ENCODE measurements at regions not wholly inside any gene's neighbourhood (a gene's known extent, or its start where the extent isn't known, plus 50 kb on each side); places are given as distances from the start of the nearest gene placed in this dataset.
"Not testable (repeated sequence)": the region's sequence is repeated elsewhere in the genome, so short reads cannot be mapped to it uniquely, and the experiment has no call there.

DNA sequence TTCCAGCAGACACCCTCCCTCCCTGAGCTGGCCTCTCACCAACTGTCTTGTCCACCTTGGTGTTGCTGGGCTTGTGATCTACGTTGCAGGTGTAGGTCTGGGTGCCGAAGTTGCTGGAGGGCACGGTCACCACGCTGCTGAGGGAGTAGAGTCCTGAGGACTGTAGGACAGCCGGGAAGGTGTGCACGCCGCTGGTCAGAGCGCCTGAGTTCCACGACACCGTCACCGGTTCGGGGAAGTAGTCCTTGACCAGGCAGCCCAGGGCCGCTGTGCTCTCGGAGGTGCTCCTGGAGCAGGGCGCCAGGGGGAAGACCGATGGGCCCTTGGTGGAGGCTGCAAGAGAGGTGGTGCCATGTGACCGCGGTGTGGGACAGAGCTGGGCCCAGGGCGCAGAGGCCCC, 118.1 kb downstream of the TMEM121 start:
- not testable (repeated sequence) for DNase-seq; H3K79me1 ChIP-seq (ENCODE audit: low read length); H3K4me3 ChIP-seq (ENCODE audit: low read depth, low read length); H3K9ac ChIP-seq (ENCODE audit: low read length); H3K4ac ChIP-seq (ENCODE audit: low read depth, low read length); H3K36me3 ChIP-seq (ENCODE audit: control insufficient read depth in 1 of 2, insufficient read depth in 2 of 2, low read length in 2 of 2); H3K4me2 ChIP-seq (ENCODE audit: low read length); H3K27ac ChIP-seq (ENCODE audit: low read depth, low read length); H2AFZ ChIP-seq (ENCODE audit: insufficient read depth, low read length, poor library complexity); H3K23ac ChIP-seq (ENCODE audit: low read length); H4K12ac ChIP-seq (ENCODE audit: low read depth, low read length); H4K91ac ChIP-seq (ENCODE audit: low read depth, low read length); H2BK5ac ChIP-seq (ENCODE audit: low read depth, low read length, poor library complexity); H3K79me2 ChIP-seq (ENCODE audit: control insufficient read depth, insufficient read depth, low read length, poor library complexity); H2BK12ac ChIP-seq (ENCODE audit: low read length); H3K4me1 ChIP-seq (ENCODE audit: control insufficient read depth in 1 of 2, insufficient read depth in 2 of 2, low read length in 2 of 2); H3K18ac ChIP-seq (ENCODE audit: low read length); H3K14ac ChIP-seq (ENCODE audit: low read length); H2AK5ac ChIP-seq (ENCODE audit: low read length); H2BK120ac ChIP-seq (ENCODE audit: insufficient read depth, low read length, poor library complexity); H3K27me3 ChIP-seq (ENCODE audit: insufficient read depth, low read length); H4K8ac ChIP-seq (ENCODE audit: low read depth, low read length)
- H3K9me3 ChIP-seq (ENCODE audit: insufficient read depth, low read depth, low read length), result peaks cover 63% of the 10 kb centered on the region
- no CpG with 5 or more reads among the region's 19 CpGs for WGBS (ENCODE audit: extremely low coverage, insufficient coverage, insufficient read length)

- not testable (repeated sequence) for H3K4ac ChIP-seq (ENCODE audit: low read depth, low read length); H4K91ac ChIP-seq (ENCODE audit: low read depth, low read length); H3K14ac ChIP-seq (ENCODE audit: low read length); H2BK120ac ChIP-seq (ENCODE audit: insufficient read depth, low read length, poor library complexity); H3K4me1 ChIP-seq (ENCODE audit: control insufficient read depth in 1 of 2, insufficient read depth in 2 of 2, low read length in 2 of 2); H4K8ac ChIP-seq (ENCODE audit: low read depth, low read length); H3K79me2 ChIP-seq (ENCODE audit: control insufficient read depth, insufficient read depth, low read length, poor library complexity); H2AFZ ChIP-seq (ENCODE audit: insufficient read depth, low read length, poor library complexity); H3K23ac ChIP-seq (ENCODE audit: low read length); H4K12ac ChIP-seq (ENCODE audit: low read depth, low read length); H3K4me2 ChIP-seq (ENCODE audit: low read length); H3K36me3 ChIP-seq (ENCODE audit: control insufficient read depth in 1 of 2, insufficient read depth in 2 of 2, low read length in 2 of 2); H2AK5ac ChIP-seq (ENCODE audit: low read length); H3K9ac ChIP-seq (ENCODE audit: low read length); H3K27ac ChIP-seq (ENCODE audit: low read depth, low read length); H2BK12ac ChIP-seq (ENCODE audit: low read length); H2BK5ac ChIP-seq (ENCODE audit: low read depth, low read length, poor library complexity); H3K27me3 ChIP-seq (ENCODE audit: insufficient read depth, low read length); H3K4me3 ChIP-seq (ENCODE audit: low read depth, low read length); H3K18ac ChIP-seq (ENCODE audit: low read length); DNase-seq; H3K79me1 ChIP-seq (ENCODE audit: low read length)
- H3K9me3 ChIP-seq (ENCODE audit: insufficient read depth, low read depth, low read length), result peaks cover 63% of the 10 kb centered on the region
- no CpG with 5 or more reads among the region's 14 CpGs for WGBS (ENCODE audit: extremely low coverage, insufficient coverage, insufficient read length)
Observed at GRCh38 chr14:105644891-105645290, 118.5 kb downstream of the TMEM121 start.

DNA sequence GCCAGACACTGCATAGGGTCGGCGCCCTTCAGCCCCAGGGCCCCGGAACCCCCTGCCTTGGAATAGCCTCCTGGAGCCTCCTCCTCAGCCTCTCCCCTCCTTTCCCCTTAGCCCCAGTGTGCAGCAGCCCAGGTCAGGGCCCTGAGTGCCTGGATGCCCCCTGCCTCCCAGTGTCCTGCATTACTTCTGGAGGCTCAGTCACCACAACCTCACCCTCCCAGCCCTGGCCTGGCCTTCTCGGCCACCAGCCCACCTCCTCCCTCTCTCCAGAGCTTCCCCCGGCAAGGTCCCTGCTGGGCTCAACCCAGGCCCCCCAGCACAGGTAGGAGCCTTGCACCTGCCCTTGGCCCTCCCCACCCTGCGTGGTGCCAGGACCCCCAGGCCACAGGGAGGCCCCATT, 119.0 kb downstream of the TMEM121 start:
- H3K27me3 ChIP-seq (ENCODE audit: insufficient read depth, low read length); H4K12ac ChIP-seq (ENCODE audit: low read depth, low read length); H3K79me2 ChIP-seq (ENCODE audit: control insufficient read depth, insufficient read depth, low read length, poor library complexity); H2AFZ ChIP-seq (ENCODE audit: insufficient read depth, low read length, poor library complexity); H3K4me1 ChIP-seq (ENCODE audit: control insufficient read depth in 1 of 2, insufficient read depth in 2 of 2, low read length in 2 of 2); H3K4ac ChIP-seq (ENCODE audit: low read depth, low read length); H3K36me3 ChIP-seq (ENCODE audit: control insufficient read depth in 1 of 2, insufficient read depth in 2 of 2, low read length in 2 of 2); H3K23ac ChIP-seq (ENCODE audit: low read length); DNase-seq; H3K4me3 ChIP-seq (ENCODE audit: low read depth, low read length); H3K4me2 ChIP-seq (ENCODE audit: low read length); H2AK5ac ChIP-seq (ENCODE audit: low read length); H3K27ac ChIP-seq (ENCODE audit: low read depth, low read length); H2BK5ac ChIP-seq (ENCODE audit: low read depth, low read length, poor library complexity); H2BK120ac ChIP-seq (ENCODE audit: insufficient read depth, low read length, poor library complexity); H4K91ac ChIP-seq (ENCODE audit: low read depth, low read length); H3K18ac ChIP-seq (ENCODE audit: low read length); H4K8ac ChIP-seq (ENCODE audit: low read depth, low read length); H3K79me1 ChIP-seq (ENCODE audit: low read length); H2BK12ac ChIP-seq (ENCODE audit: low read length); H3K14ac ChIP-seq (ENCODE audit: low read length); H3K9ac ChIP-seq (ENCODE audit: low read length): not testable (repeated sequence)
- peaks cover 67% of the 10 kb centered on the region for H3K9me3 ChIP-seq (ENCODE audit: insufficient read depth, low read depth, low read length)
- no CpG with 5 or more reads among the region's 6 CpGs for WGBS (ENCODE audit: extremely low coverage, insufficient coverage, insufficient read length)

DNA sequence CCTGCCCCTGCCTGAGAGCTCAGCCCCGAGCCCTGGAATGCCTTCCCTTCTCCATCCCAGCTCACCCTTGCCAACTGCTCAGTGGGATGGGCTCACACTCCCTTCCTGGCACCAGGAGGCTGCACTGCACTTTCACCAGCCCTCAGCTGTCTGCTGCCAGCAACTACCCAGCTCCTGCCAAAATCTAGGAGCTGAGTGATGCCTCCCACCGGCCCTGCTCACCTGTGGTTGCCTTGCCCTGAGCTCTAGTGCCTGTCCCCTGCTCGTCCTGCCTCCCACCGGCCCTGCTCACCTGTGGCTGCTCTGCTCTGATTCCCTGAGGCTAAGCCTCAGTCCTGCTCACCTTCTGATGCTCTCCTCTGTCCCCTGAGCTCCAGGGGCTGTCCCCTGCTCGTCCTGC, 119.8 kb downstream of the TMEM121 start:
- no peak overlapping the region for H3K14ac ChIP-seq (ENCODE audit: low read length)

More for the DNA sequence above, 119.8 kb downstream of the TMEM121 start:
- H3K4ac ChIP-seq (ENCODE audit: low read depth, low read length), result no peak overlapping the region
- no peak overlapping the region for H4K12ac ChIP-seq (ENCODE audit: low read depth, low read length)
- H2BK5ac ChIP-seq (ENCODE audit: low read depth, low read length, poor library complexity), result no peak overlapping the region
- H2AK5ac ChIP-seq (ENCODE audit: low read length), result no peak overlapping the region
- H3K4me2 ChIP-seq (ENCODE audit: low read length), result no peak overlapping the region
- no peak overlapping the region for H3K18ac ChIP-seq (ENCODE audit: low read length)
- no peaks in the 10 kb centered on the region for H3K27me3 ChIP-seq (ENCODE audit: insufficient read depth, low read length)
- no peaks in the 10 kb centered on the region for H3K4me1 ChIP-seq (ENCODE audit: control insufficient read depth in 1 of 2, insufficient read depth in 2 of 2, low read length in 2 of 2)
- H3K23ac ChIP-seq (ENCODE audit: low read length), result no peak overlapping the region
- no peak overlapping the region for H3K4me3 ChIP-seq (ENCODE audit: low read depth, low read length)
- H3K36me3 ChIP-seq (ENCODE audit: control insufficient read depth in 1 of 2, insufficient read depth in 2 of 2, low read length in 2 of 2), result no peaks in the 10 kb centered on the region
- DNase-seq, result no peak
- no peak overlapping the region for H2AFZ ChIP-seq (ENCODE audit: insufficient read depth, low read length, poor library complexity)
- WGBS (ENCODE audit: extremely low coverage, insufficient coverage, insufficient read length), result no CpG with 5 or more reads among the region's 5 CpGs
- H4K8ac ChIP-seq (ENCODE audit: low read depth, low read length), result no peak overlapping the region
- no peak overlapping the region for H4K91ac ChIP-seq (ENCODE audit: low read depth, low read length)
- no peaks in the 10 kb centered on the region for H3K79me2 ChIP-seq (ENCODE audit: control insufficient read depth, insufficient read depth, low read length, poor library complexity)
- no peak overlapping the region for H2BK12ac ChIP-seq (ENCODE audit: low read length)
- H3K79me1 ChIP-seq (ENCODE audit: low read length), result no peaks in the 10 kb centered on the region
- no peak overlapping the region for H2BK120ac ChIP-seq (ENCODE audit: insufficient read depth, low read length, poor library complexity)
- no peak overlapping the region for H3K9ac ChIP-seq (ENCODE audit: low read length)
- no peak overlapping the region for H3K27ac ChIP-seq (ENCODE audit: low read depth, low read length)
- H3K9me3 ChIP-seq (ENCODE audit: insufficient read depth, low read depth, low read length), result peaks cover 63% of the 10 kb centered on the region
